Keratinocyte (primary cell): ENCODE measurements at regions not wholly inside any gene's neighbourhood (a gene's known extent, or its start where the extent isn't known, plus 50 kb on each side); places are given as distances from the start of the nearest gene placed in this dataset.

ENCODE experiments used
- DNase-seq: peaks from one replicate; pipeline ENCODE4 v3.0.0-alpha.2; 2011; ENCODE audit warnings: low read depth, missing footprints, low spot score
- FAIRE-seq: peaks from 2 replicates; lab custom pipeline; 2011; peaks lifted over from hg19 to GRCh38; lab: Jason Lieb, UNC
- H2AFZ ChIP-seq: 2 replicates; pipeline ENCODE4 v1.6.0; 2012; ENCODE audit warnings: low read length, control low read depth, inconsistent platforms; ENCODE audit not compliant: control insufficient read depth
- H3K27ac ChIP-seq: 2 replicates; pipeline ENCODE4 v1.5.1; 2011; ENCODE audit warnings: low read length; ENCODE audit not compliant: control insufficient read depth, insufficient read depth
- H3K27me3 ChIP-seq: 3 replicates; pipeline ENCODE4 v1.6.0; 2011; ENCODE audit warnings: low read length; ENCODE audit not compliant: control insufficient read depth, insufficient read depth; ENCODE audit errors: extremely low read depth
- H3K36me3 ChIP-seq, 2 experiments: 2 replicates in 1 of 2; 3 replicates in 1 of 2; pipeline ENCODE4 v1.5.1; 2011; ENCODE audit warnings: low read length in 2 of 2, mild to moderate bottlenecking in 1 of 2; ENCODE audit not compliant: control insufficient read depth in 2 of 2, insufficient read depth in 2 of 2; ENCODE audit errors: extremely low read depth in 1 of 2
- H3K4me1 ChIP-seq: 3 replicates; pipeline ENCODE4 v1.5.1; 2011; ENCODE audit warnings: low read length; ENCODE audit not compliant: control insufficient read depth, insufficient read depth; ENCODE audit errors: extremely low read depth
- H3K4me2 ChIP-seq: 3 replicates; pipeline ENCODE4 v1.6.0; 2011; ENCODE audit warnings: low read depth, low read length; ENCODE audit not compliant: control insufficient read depth, insufficient read depth; ENCODE audit errors: extremely low read depth
- H3K4me3 ChIP-seq, 3 experiments: fragments of 200-600 bp in 1 of 3; sonication (generic) in 1 of 3; 2 replicates in 2 of 3; 3 replicates in 1 of 3; pipeline ENCODE4 v1.5.1; 2011 to 2016; ENCODE audit warnings: low read length in 3 of 3, mild to moderate bottlenecking in 3 of 3, control low read depth in 2 of 3, inconsistent platforms in 1 of 3, low read depth in 1 of 3, mixed read lengths in 1 of 3, mixed run types in 1 of 3, moderate library complexity in 1 of 3; ENCODE audit not compliant: control insufficient read depth in 2 of 3, insufficient read depth in 2 of 3; ENCODE audit errors: extremely low read depth in 1 of 3
- H3K79me2 ChIP-seq: 2 replicates; pipeline ENCODE4 v1.6.0; 2012; ENCODE audit warnings: low read length; ENCODE audit not compliant: control insufficient read depth, insufficient read depth
- H3K9ac ChIP-seq: 3 replicates; pipeline ENCODE4 v1.6.0; 2011; ENCODE audit warnings: low read length; ENCODE audit not compliant: control insufficient read depth, insufficient read depth; ENCODE audit errors: extremely low read depth
- H3K9me1 ChIP-seq: 3 replicates; pipeline ENCODE4 v1.6.0; 2011; ENCODE audit warnings: low read length; ENCODE audit not compliant: control insufficient read depth, insufficient read depth; ENCODE audit errors: extremely low read depth
- H3K9me3 ChIP-seq: 2 replicates; pipeline ENCODE4 v1.5.1; 2012; ENCODE audit warnings: low read depth, low read length; ENCODE audit not compliant: control insufficient read depth
- H4K20me1 ChIP-seq: 3 replicates; pipeline ENCODE4 v1.6.0; 2011; ENCODE audit warnings: low read length; ENCODE audit not compliant: control insufficient read depth, insufficient read depth; ENCODE audit errors: extremely low read depth
- CTCF ChIP-seq, 3 experiments: IDR thresholded peaks in 1 of 3; conservative IDR thresholded peaks in 1 of 3; optimal IDR thresholded peaks in 1 of 3; 2 replicates in 2 of 3; 3 replicates in 1 of 3; pipeline versions ENCODE3 to v1.5.1; 2011; ENCODE audit warnings: low read length in 3 of 3, mild to moderate bottlenecking in 3 of 3, moderate library complexity in 2 of 3, control low read depth in 1 of 3, inconsistent platforms in 1 of 3; ENCODE audit not compliant: insufficient read depth in 2 of 3; ENCODE audit errors: extremely low read depth in 1 of 3
- EZH2 ChIP-seq: IDR thresholded peaks from one replicate; pipeline ENCODE4 v1.6.1; 2012; ENCODE audit warnings: inconsistent platforms, mild to moderate bottlenecking, low read length, moderate library complexity
- dilution Hi-C: fragments of 300-500 bp; cut with MboI; formaldehyde crosslinking; loops from one replicate; pipeline ENCODE4 v1.7.0; 2020; ENCODE audit warnings: low sequenced_read_pairs; ENCODE audit not compliant: extremely low pct_ligation_motif_present
- small RNA-seq, 3 experiments: library from RNA; depleted of rRNA; stranded (forward); fragments of <200 nt; gene quantifications; one replicate each; pipeline ENCODE3, GENCODE V24; 2012; ENCODE audit warnings: low read depth in 3 of 3, low replicate concordance in 1 of 3; ENCODE audit not compliant: insufficient read length in 3 of 3

- no peak overlapping the region for H3K4me2 ChIP-seq
- TF ChIP-seq CTCF (optimal IDR thresholded peaks at IDR 0.05 in 1 of 3, IDR thresholded peaks at IDR 0.05 in 1 of 3, conservative IDR thresholded peaks at IDR 0.05 in 1 of 3; ENCODE audit: extremely low read depth in 1 of 3, insufficient read depth in 2 of 3, low read length in 3 of 3) (no peak), EZH2 (no peak)
- FAIRE-seq (no peak), DNase-seq (no peak)
- H3K4me1 ChIP-seq: no peaks in the 10 kb centered on the region
- no peaks in the 10 kb centered on the region for H3K36me3 ChIP-seq
- no peak overlapping the region for H3K9ac ChIP-seq
- no peaks in the 10 kb centered on the region for H3K27me3 ChIP-seq
- no peak overlapping the region for H3K4me3 ChIP-seq
- dilution Hi-C loops: no loop called here
- no peaks in the 10 kb centered on the region for H3K79me2 ChIP-seq
- no peaks in the 10 kb centered on the region for H3K9me3 ChIP-seq
- H2AFZ ChIP-seq: no peak overlapping the region
- no peak overlapping the region for H3K27ac ChIP-seq
- no peaks in the 10 kb centered on the region for H3K9me1 ChIP-seq
- H4K20me1 ChIP-seq: no peaks in the 10 kb centered on the region
These were observed 51.4 kb upstream of the GMDS start for GRCh38 chr6:2296781-2297180.

Small RNA genes in the stretch of these regions (small RNA-seq; reads per million reads assigned to genes)
- 0 reads per million in 3 experiments for gene HMGN2P28
